ENCODE measurements at regions not wholly inside any gene's neighbourhood (a gene's known extent, or its start where the extent isn't known, plus 50 kb on each side); places are given as distances from the start of the nearest gene placed in this dataset.
"Not testable (repeated sequence)": the region's sequence is repeated elsewhere in the genome, so short reads cannot be mapped to it uniquely, and the experiment has no call there.

GRCh38 chr1:198404632-198405031 lies 135.8 kb downstream of the ATP6V1G3 start:
- TF ChIP-seq CTCF (optimal IDR thresholded peaks at IDR 0.05 in 1 of 3, IDR thresholded peaks at IDR 0.05 in 1 of 3, conservative IDR thresholded peaks at IDR 0.05 in 1 of 3; ENCODE audit: extremely low read depth in 1 of 3, insufficient read depth in 2 of 3, low read length in 3 of 3); EZH2 (IDR thresholded peaks at IDR 0.05; ENCODE audit: low read length): not testable (repeated sequence)
